ENCODE measurements at regions not wholly inside any gene's neighbourhood (a gene's known extent, or its start where the extent isn't known, plus 50 kb on each side); places are given as distances from the start of the nearest gene placed in this dataset.

- Histone ChIP-seq H3K36me3 (ENCODE audit: control insufficient read depth in 2 of 2, insufficient read depth in 2 of 2, low read length in 2 of 2) (no peaks in the 10 kb centered on the region), H3K27ac (ENCODE audit: low read length) (no peak overlapping the region), H3K4me1 (ENCODE audit: control insufficient read depth, insufficient read depth, low read length) (no peaks in the 10 kb centered on the region), H3K4me3 (ENCODE audit: low read length in 2 of 2) (no peak overlapping the region), H3K9me3 (ENCODE audit: control insufficient read depth in 2 of 2, low read length in 2 of 2) (peaks cover 0 to 3% of the 10 kb centered on the region in 2 donors), H3K9ac (ENCODE audit: low read length in 2 of 2) (no peak overlapping the region), H3K27me3 (ENCODE audit: control insufficient read depth in 1 of 2, insufficient read depth in 2 of 2, low read length in 2 of 2) (no peaks in the 10 kb centered on the region)
These were observed 84.1 kb downstream of the TNFAIP3 start for GRCh38 chr6:137951064-137951597.

- Histone ChIP-seq H3K27me3 (ENCODE audit: control insufficient read depth in 1 of 2, insufficient read depth in 2 of 2, low read length in 2 of 2) (no peaks in the 10 kb centered on the region), H3K36me3 (ENCODE audit: control insufficient read depth in 2 of 2, insufficient read depth in 2 of 2, low read length in 2 of 2) (no peaks in the 10 kb centered on the region), H3K4me1 (ENCODE audit: control insufficient read depth, insufficient read depth, low read length) (no peaks in the 10 kb centered on the region), H3K4me3 (ENCODE audit: low read length in 2 of 2) (no peak overlapping the region), H3K9ac (ENCODE audit: low read length in 2 of 2) (no peak overlapping the region), H3K9me3 (ENCODE audit: control insufficient read depth in 2 of 2, low read length in 2 of 2) (peaks cover 0 to 3% of the 10 kb centered on the region in 2 donors), H3K27ac (ENCODE audit: low read length) (no peak overlapping the region)
These were observed 85.2 kb downstream of the TNFAIP3 start for GRCh38 chr6:137952247-137952646.

GRCh38 chr6:137953761-137954160, 86.7 kb downstream of the TNFAIP3 start:
- Histone ChIP-seq H3K9ac (ENCODE audit: low read length in 2 of 2) (no peak overlapping the region), H3K4me1 (ENCODE audit: control insufficient read depth, insufficient read depth, low read length) (no peaks in the 10 kb centered on the region), H3K27me3 (ENCODE audit: control insufficient read depth in 1 of 2, insufficient read depth in 2 of 2, low read length in 2 of 2) (no peaks in the 10 kb centered on the region), H3K27ac (ENCODE audit: low read length) (no peak overlapping the region), H3K36me3 (ENCODE audit: control insufficient read depth in 2 of 2, insufficient read depth in 2 of 2, low read length in 2 of 2) (no peaks in the 10 kb centered on the region), H3K4me3 (ENCODE audit: low read length in 2 of 2) (no peak overlapping the region), H3K9me3 (ENCODE audit: control insufficient read depth in 2 of 2, low read length in 2 of 2) (peaks cover 0 to 3% of the 10 kb centered on the region in 2 donors)

GRCh38 chr6:137954253-137954652, 87.2 kb downstream of the TNFAIP3 start:
- no peaks in the 10 kb centered on the region for H3K36me3 ChIP-seq (ENCODE audit: control insufficient read depth in 2 of 2, insufficient read depth in 2 of 2, low read length in 2 of 2)
- no peaks in the 10 kb centered on the region for H3K27me3 ChIP-seq (ENCODE audit: control insufficient read depth in 1 of 2, insufficient read depth in 2 of 2, low read length in 2 of 2)
- H3K27ac ChIP-seq (ENCODE audit: low read length): no peak overlapping the region
- no peak overlapping the region for H3K4me3 ChIP-seq (ENCODE audit: low read length in 2 of 2)
- no peak overlapping the region for H3K9ac ChIP-seq (ENCODE audit: low read length in 2 of 2)
- H3K9me3 ChIP-seq (ENCODE audit: control insufficient read depth in 2 of 2, low read length in 2 of 2): peaks cover 0 to 3% of the 10 kb centered on the region in 2 donors
- no peaks in the 10 kb centered on the region for H3K4me1 ChIP-seq (ENCODE audit: control insufficient read depth, insufficient read depth, low read length)

- Histone ChIP-seq H3K4me3 (ENCODE audit: low read length in 2 of 2) (no peak overlapping the region), H3K27ac (ENCODE audit: low read length) (no peak overlapping the region), H3K36me3 (ENCODE audit: control insufficient read depth in 2 of 2, insufficient read depth in 2 of 2, low read length in 2 of 2) (no peaks in the 10 kb centered on the region), H3K27me3 (ENCODE audit: control insufficient read depth in 1 of 2, insufficient read depth in 2 of 2, low read length in 2 of 2) (no peaks in the 10 kb centered on the region), H3K9me3 (ENCODE audit: control insufficient read depth in 2 of 2, low read length in 2 of 2) (peaks cover 0 to 3% of the 10 kb centered on the region in 2 donors), H3K9ac (ENCODE audit: low read length in 2 of 2) (no peak overlapping the region), H3K4me1 (ENCODE audit: control insufficient read depth, insufficient read depth, low read length) (no peaks in the 10 kb centered on the region)
These were observed 89.0 kb downstream of the TNFAIP3 start for GRCh38 chr6:137956098-137956488.

- Histone ChIP-seq H3K9ac (ENCODE audit: low read length in 2 of 2) (no peak overlapping the region), H3K4me3 (ENCODE audit: low read length in 2 of 2) (no peak overlapping the region), H3K9me3 (ENCODE audit: control insufficient read depth in 2 of 2, low read length in 2 of 2) (peaks cover 0 to 3% of the 10 kb centered on the region in 2 donors), H3K27ac (ENCODE audit: low read length) (no peak overlapping the region), H3K27me3 (ENCODE audit: control insufficient read depth in 1 of 2, insufficient read depth in 2 of 2, low read length in 2 of 2) (no peaks in the 10 kb centered on the region), H3K4me1 (ENCODE audit: control insufficient read depth, insufficient read depth, low read length) (no peaks in the 10 kb centered on the region), H3K36me3 (ENCODE audit: control insufficient read depth in 2 of 2, insufficient read depth in 2 of 2, low read length in 2 of 2) (no peaks in the 10 kb centered on the region)
These were observed 90.4 kb downstream of the TNFAIP3 start for GRCh38 chr6:137957471-137957870.

- Histone ChIP-seq H3K9ac (ENCODE audit: low read length in 2 of 2) (no peak overlapping the region), H3K4me1 (ENCODE audit: control insufficient read depth, insufficient read depth, low read length) (no peaks in the 10 kb centered on the region), H3K27ac (ENCODE audit: low read length) (no peak overlapping the region), H3K36me3 (ENCODE audit: control insufficient read depth in 2 of 2, insufficient read depth in 2 of 2, low read length in 2 of 2) (no peaks in the 10 kb centered on the region), H3K9me3 (ENCODE audit: control insufficient read depth in 2 of 2, low read length in 2 of 2) (peaks cover 0 to 3% of the 10 kb centered on the region in 2 donors), H3K27me3 (ENCODE audit: control insufficient read depth in 1 of 2, insufficient read depth in 2 of 2, low read length in 2 of 2) (no peaks in the 10 kb centered on the region), H3K4me3 (ENCODE audit: low read length in 2 of 2) (no peak overlapping the region)
These were observed 91.9 kb downstream of the TNFAIP3 start for GRCh38 chr6:137958811-137959565.

GRCh38 chr6:137962725-137963124, 95.7 kb downstream of the TNFAIP3 start:
- H3K27me3 ChIP-seq (ENCODE audit: control insufficient read depth in 1 of 2, insufficient read depth in 2 of 2, low read length in 2 of 2): no peaks in the 10 kb centered on the region

GRCh38 chr6:137964876-137965275, 97.8 kb downstream of the TNFAIP3 start:
- H3K27ac ChIP-seq (ENCODE audit: low read length): no peak overlapping the region
- H3K4me1 ChIP-seq (ENCODE audit: control insufficient read depth, insufficient read depth, low read length): no peaks in the 10 kb centered on the region
- no peaks in the 10 kb centered on the region for H3K36me3 ChIP-seq (ENCODE audit: control insufficient read depth in 2 of 2, insufficient read depth in 2 of 2, low read length in 2 of 2)
- no peaks in the 10 kb centered on the region for H3K27me3 ChIP-seq (ENCODE audit: control insufficient read depth in 1 of 2, insufficient read depth in 2 of 2, low read length in 2 of 2)
- no peaks in the 10 kb centered on the region for H3K9me3 ChIP-seq (ENCODE audit: control insufficient read depth in 2 of 2, low read length in 2 of 2)
- H3K9ac ChIP-seq (ENCODE audit: low read length in 2 of 2): no peak overlapping the region
- H3K4me3 ChIP-seq (ENCODE audit: low read length in 2 of 2): no peak overlapping the region

More at GRCh38 chr6:137962725-137963124, 95.7 kb downstream of the TNFAIP3 start:
- no peaks in the 10 kb centered on the region for H3K9me3 ChIP-seq (ENCODE audit: control insufficient read depth in 2 of 2, low read length in 2 of 2)
- H3K4me1 ChIP-seq (ENCODE audit: control insufficient read depth, insufficient read depth, low read length): no peaks in the 10 kb centered on the region
- H3K4me3 ChIP-seq (ENCODE audit: low read length in 2 of 2): no peak overlapping the region
- H3K36me3 ChIP-seq (ENCODE audit: control insufficient read depth in 2 of 2, insufficient read depth in 2 of 2, low read length in 2 of 2): no peaks in the 10 kb centered on the region
- H3K9ac ChIP-seq (ENCODE audit: low read length in 2 of 2): no peak overlapping the region
- no peak overlapping the region for H3K27ac ChIP-seq (ENCODE audit: low read length)

- no peak overlapping the region for H3K27ac ChIP-seq (ENCODE audit: low read length)
- H3K27me3 ChIP-seq (ENCODE audit: control insufficient read depth in 1 of 2, insufficient read depth in 2 of 2, low read length in 2 of 2): no peaks in the 10 kb centered on the region
- H3K4me3 ChIP-seq (ENCODE audit: low read length in 2 of 2): no peak overlapping the region
- no peaks in the 10 kb centered on the region for H3K36me3 ChIP-seq (ENCODE audit: control insufficient read depth in 2 of 2, insufficient read depth in 2 of 2, low read length in 2 of 2)
- H3K9me3 ChIP-seq (ENCODE audit: control insufficient read depth in 2 of 2, low read length in 2 of 2): no peaks in the 10 kb centered on the region
- no peak overlapping the region for H3K9ac ChIP-seq (ENCODE audit: low read length in 2 of 2)
- H3K4me1 ChIP-seq (ENCODE audit: control insufficient read depth, insufficient read depth, low read length): no peaks in the 10 kb centered on the region
These were observed 100.8 kb downstream of the TNFAIP3 start for GRCh38 chr6:137967689-137968454.

- Histone ChIP-seq H3K27me3 (ENCODE audit: control insufficient read depth in 1 of 2, insufficient read depth in 2 of 2, low read length in 2 of 2) (no peaks in the 10 kb centered on the region), H3K27ac (ENCODE audit: low read length) (no peak overlapping the region), H3K36me3 (ENCODE audit: control insufficient read depth in 2 of 2, insufficient read depth in 2 of 2, low read length in 2 of 2) (no peaks in the 10 kb centered on the region), H3K4me1 (ENCODE audit: control insufficient read depth, insufficient read depth, low read length) (no peaks in the 10 kb centered on the region), H3K9me3 (ENCODE audit: control insufficient read depth in 2 of 2, low read length in 2 of 2) (no peaks in the 10 kb centered on the region), H3K9ac (ENCODE audit: low read length in 2 of 2) (no peak overlapping the region), H3K4me3 (ENCODE audit: low read length in 2 of 2) (no peak overlapping the region)
These were observed 101.4 kb downstream of the TNFAIP3 start for GRCh38 chr6:137968455-137968804.

Measured in stomach smooth muscle (tissue), 2 donors.